Left ventricle myocardium inferior (tissue), 1 donor: ENCODE measurements at regions not wholly inside any gene's neighbourhood (a gene's known extent, or its start where the extent isn't known, plus 50 kb on each side); places are given as distances from the start of the nearest gene placed in this dataset.

Experiments used
- DNase-seq: peaks from one replicate; pipeline ENCODE4 v3.0.0-alpha.2; 2020
- H3K27ac ChIP-seq: fragments of 200-600 bp; replicated peaks from 2 replicates; pipeline ENCODE4 v1.8.0; 2021
- H3K27me3 ChIP-seq: fragments of 200-600 bp; 2 replicates; pipeline ENCODE4 v1.8.0; 2021; ENCODE audit warnings: low read depth
- H3K36me3 ChIP-seq: fragments of 200-600 bp; 2 replicates; pipeline ENCODE4 v1.8.0; 2021
- H3K4me1 ChIP-seq: fragments of 200-600 bp; 2 replicates; pipeline ENCODE4 v1.8.0; 2021
- H3K4me3 ChIP-seq: fragments of 200-600 bp; 2 replicates; pipeline ENCODE4 v1.8.0; 2021; ENCODE audit warnings: mild to moderate bottlenecking, moderate library complexity
- H3K9me3 ChIP-seq: fragments of 200-600 bp; replicated peaks from 2 replicates; pipeline ENCODE4 v1.8.0; 2021
- CTCF ChIP-seq: fragments of 200-600 bp; IDR thresholded peaks from 2 replicates; pipeline ENCODE4 v1.8.0; 2021; ENCODE audit warnings: antibody characterized with exemption, mild to moderate bottlenecking, borderline replicate concordance
- intact Hi-C: fragments of 100-400 bp; cut with micrococcal nuclease; formaldehyde crosslinking; loops from one replicate; pipeline ENCODE4 v1.11.0; 2022
- donor health status: DM: no; HTN: yes; CAD: no; lungs with severe emphysema.

GRCh38 chr9:81293651-81294050 lies 395.7 kb downstream of the TLE1 start:
- no peak overlapping the region for H3K4me3 ChIP-seq
- peaks cover 12% of the 10 kb centered on the region for H3K9me3 ChIP-seq
- H3K4me1 ChIP-seq: no peaks in the 10 kb centered on the region
- no peak overlapping the region for H3K27ac ChIP-seq
- no peak for TF ChIP-seq CTCF
- intact Hi-C loops: no loop called here
- no peaks in the 10 kb centered on the region for H3K27me3 ChIP-seq
- no peaks in the 10 kb centered on the region for H3K36me3 ChIP-seq
- no peak for DNase-seq

GRCh38 chr9:81292056-81292805 lies 397.1 kb downstream of the TLE1 start:
- Histone ChIP-seq H3K27me3 (no peaks in the 10 kb centered on the region), H3K4me1 (no peaks in the 10 kb centered on the region), H3K4me3 (no peak overlapping the region), H3K36me3 (no peaks in the 10 kb centered on the region), H3K9me3 (peaks cover 8% of the 10 kb centered on the region), H3K27ac (no peak overlapping the region)
- TF ChIP-seq CTCF: no peak
- intact Hi-C loops: no loop called here
- no peak for DNase-seq

- intact Hi-C loops: no loop called here
- no peak for TF ChIP-seq CTCF
- H3K4me1 ChIP-seq: no peaks in the 10 kb centered on the region
- H3K36me3 ChIP-seq: no peaks in the 10 kb centered on the region
- peaks cover 18% of the 10 kb centered on the region for H3K9me3 ChIP-seq
- no peak overlapping the region for H3K4me3 ChIP-seq
- no peak overlapping the region for H3K27ac ChIP-seq
- H3K27me3 ChIP-seq: no peaks in the 10 kb centered on the region
- no peak for DNase-seq
These were observed 399.7 kb downstream of the TLE1 start for GRCh38 chr9:81289622-81290021.

GRCh38 chr9:81268048-81268447 lies 421.3 kb downstream of the TLE1 start:
- no peak for TF ChIP-seq CTCF
- no peak for DNase-seq
- Histone ChIP-seq H3K9me3 (no peaks in the 10 kb centered on the region), H3K4me1 (peaks cover 12% of the 10 kb centered on the region), H3K27me3 (no peaks in the 10 kb centered on the region), H3K36me3 (no peaks in the 10 kb centered on the region), H3K4me3 (no peak overlapping the region), H3K27ac (no peak overlapping the region)
- intact Hi-C loops: no loop called here

- Histone ChIP-seq H3K36me3 (no peaks in the 10 kb centered on the region), H3K27me3 (no peaks in the 10 kb centered on the region), H3K4me3 (no peak overlapping the region), H3K4me1 (peaks cover 12% of the 10 kb centered on the region), H3K27ac (no peak overlapping the region), H3K9me3 (peaks cover 12% of the 10 kb centered on the region)
- DNase-seq: no peak
- intact Hi-C loops: no loop called here
- TF ChIP-seq CTCF: no peak
These were observed 422.7 kb downstream of the TLE1 start for GRCh38 chr9:81266674-81267073.
